HG02870 (cell line): ENCODE measurements at regions not wholly inside any gene's neighbourhood (a gene's known extent, or its start where the extent isn't known, plus 50 kb on each side); places are given as distances from the start of the nearest gene placed in this dataset.

ENCODE experiments used
- ATAC-seq: cut with Tn5 transposase; IDR thresholded peaks from one replicate; pipeline ENCODE4 v1.9.1; 2021; ENCODE audit warnings: mild to moderate bottlenecking, moderate library complexity; ENCODE audit not compliant: unreplicated experiment

GRCh38 chr10:3493621-3494020 is 291.4 kb downstream of the KLF6 start:
- no peak for ATAC-seq

GRCh38 chr10:3491571-3491970 is 293.4 kb downstream of the KLF6 start:
- ATAC-seq: no peak

- no peak for ATAC-seq
These were observed 297.8 kb downstream of the KLF6 start for GRCh38 chr10:3487228-3487627.

- ATAC-seq: no peak
These were observed 298.5 kb downstream of the KLF6 start for GRCh38 chr10:3486346-3487065.

- ATAC-seq: peak; percentile 28
These were observed 299.8 kb downstream of the KLF6 start for GRCh38 chr10:3485057-3485686.

- no peak for ATAC-seq
These were observed 300.5 kb downstream of the KLF6 start for GRCh38 chr10:3484306-3485056.

GRCh38 chr10:3482200-3482993 is 302.6 kb downstream of the KLF6 start:
- ATAC-seq: peak; percentile 46

GRCh38 chr10:3481496-3481895 is 303.5 kb downstream of the KLF6 start:
- ATAC-seq: no peak

GRCh38 chr10:3480990-3481315 is 304.1 kb downstream of the KLF6 start:
- no peak for ATAC-seq

GRCh38 chr10:3480281-3480989 is 304.6 kb downstream of the KLF6 start:
- no peak for ATAC-seq

- ATAC-seq: no peak
These were observed 306.2 kb upstream of the PITRM1 start for GRCh38 chr10:3478632-3479240.

GRCh38 chr10:3478153-3478552 is 305.6 kb upstream of the PITRM1 start:
- peak; percentile 70 for ATAC-seq

- ATAC-seq: peak; percentile 59
These were observed 305.1 kb upstream of the PITRM1 start for GRCh38 chr10:3477683-3478082.

- ATAC-seq: no peak
These were observed 304.3 kb upstream of the PITRM1 start for GRCh38 chr10:3476640-3477448.

GRCh38 chr10:3476186-3476585 is 303.6 kb upstream of the PITRM1 start:
- ATAC-seq: no peak

- no peak for ATAC-seq
These were observed 302.8 kb upstream of the PITRM1 start for GRCh38 chr10:3475367-3475766.

GRCh38 chr10:3474266-3474665 is 301.7 kb upstream of the PITRM1 start:
- no peak for ATAC-seq

GRCh38 chr10:3473271-3473670 is 300.7 kb upstream of the PITRM1 start:
- ATAC-seq: no peak

- no peak for ATAC-seq
These were observed 299.9 kb upstream of the PITRM1 start for GRCh38 chr10:3472287-3473051.
